ENCODE measurements at regions not wholly inside any gene's neighbourhood (a gene's known extent, or its start where the extent isn't known, plus 50 kb on each side); places are given as distances from the start of the nearest gene placed in this dataset.

DNA sequence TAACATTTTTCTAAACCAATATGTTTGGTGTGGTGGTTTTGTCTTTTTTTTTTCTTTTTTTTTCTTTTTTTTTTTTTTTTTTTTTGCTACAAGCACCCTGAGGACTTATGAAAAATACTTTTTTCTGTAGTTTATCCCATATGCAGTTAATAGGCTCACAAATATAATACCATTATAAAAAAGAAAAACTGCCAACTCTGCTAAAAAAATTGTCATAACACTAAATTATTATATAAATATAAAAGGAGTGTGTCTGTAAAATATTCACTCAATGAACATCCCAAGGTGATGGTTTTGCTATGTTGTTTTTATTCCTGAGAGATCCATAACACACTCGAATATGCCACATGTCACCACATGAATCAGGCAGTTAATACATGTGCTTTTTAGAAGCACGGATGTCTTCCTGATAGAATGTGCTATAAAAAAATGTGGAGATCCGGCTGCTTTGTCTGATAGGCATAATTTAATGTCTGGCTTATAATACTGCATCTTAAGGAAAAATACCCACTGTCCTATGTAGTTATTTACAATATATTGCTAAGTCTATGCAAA, 110.7 kb upstream of the ZNF507 start:
- no peak for DNase-seq (ENCODE audit: low read depth in 2 of 2)

GRCh38 chr19:32238076-32238475, 107.3 kb upstream of the ZNF507 start:
- no peak for DNase-seq (ENCODE audit: low read depth in 2 of 2)

GRCh38 chr19:32240316-32240715, 105.1 kb upstream of the ZNF507 start:
- no peak for DNase-seq (ENCODE audit: low read depth in 2 of 2)

DNA sequence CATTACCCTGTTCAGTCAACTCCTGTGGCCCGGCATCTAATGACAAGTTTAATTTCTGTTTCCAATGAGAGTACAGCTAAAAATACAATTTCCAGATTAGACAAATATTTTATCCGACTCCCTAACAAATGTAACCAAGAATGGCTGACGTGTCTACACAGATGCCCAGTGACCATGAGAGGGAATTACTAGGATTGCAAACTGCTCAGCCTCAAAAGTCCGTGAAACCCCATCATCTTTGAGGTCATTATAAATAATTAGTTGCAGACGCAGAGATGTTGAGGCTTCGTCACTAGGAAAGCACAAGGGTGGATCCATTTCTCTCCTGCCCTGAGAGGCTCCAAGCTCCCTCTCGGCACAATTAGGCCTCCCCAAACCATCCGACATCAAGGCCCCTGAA, 104.1 kb upstream of the ZNF507 start:
- no peak for DNase-seq (ENCODE audit: low read depth in 2 of 2)

DNA sequence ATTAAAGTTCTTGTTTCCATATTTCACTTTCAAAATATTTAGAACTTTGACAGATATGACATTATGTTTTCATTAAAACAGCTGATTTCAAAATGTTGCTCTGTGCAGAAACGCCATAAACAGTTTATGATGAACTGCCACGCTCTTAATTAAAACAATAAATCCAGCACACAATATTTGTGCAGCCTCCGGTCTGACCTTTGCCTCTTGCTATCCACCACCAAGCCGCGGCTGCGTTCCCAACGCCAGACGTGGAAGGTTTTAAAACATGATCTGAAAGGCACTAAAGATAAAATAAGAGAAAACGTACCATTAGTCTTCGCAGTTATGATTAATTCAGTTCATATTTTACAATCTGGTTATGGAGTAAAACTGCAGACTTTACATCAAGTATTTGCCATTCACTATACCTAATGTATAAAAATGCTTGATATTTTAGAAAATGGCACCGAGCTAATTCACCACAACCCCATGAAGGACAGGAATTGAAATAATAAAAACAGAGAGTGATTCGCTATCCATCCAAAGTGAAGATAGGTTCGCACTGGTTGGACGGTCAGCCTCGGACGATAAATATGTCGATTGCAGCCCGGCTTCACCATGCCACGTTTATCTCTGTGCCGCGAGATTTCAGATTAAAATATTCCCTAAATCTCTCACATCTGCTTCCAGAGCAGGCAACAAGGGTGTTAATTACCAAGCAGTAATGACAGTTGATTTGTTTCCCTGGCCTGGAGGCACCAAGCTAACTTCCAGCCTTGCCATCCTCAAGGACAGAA, 103.3 kb upstream of the ZNF507 start:
- no peak for DNase-seq (ENCODE audit: low read depth in 2 of 2)

- DNase-seq (ENCODE audit: low read depth in 2 of 2) = no peak
Measured at GRCh38 chr19:32246006-32246405, 99.4 kb upstream of the ZNF507 start.

GRCh38 chr19:32251634-32252332, 93.6 kb upstream of the ZNF507 start:
- no peak for DNase-seq (ENCODE audit: low read depth in 2 of 2)

DNA sequence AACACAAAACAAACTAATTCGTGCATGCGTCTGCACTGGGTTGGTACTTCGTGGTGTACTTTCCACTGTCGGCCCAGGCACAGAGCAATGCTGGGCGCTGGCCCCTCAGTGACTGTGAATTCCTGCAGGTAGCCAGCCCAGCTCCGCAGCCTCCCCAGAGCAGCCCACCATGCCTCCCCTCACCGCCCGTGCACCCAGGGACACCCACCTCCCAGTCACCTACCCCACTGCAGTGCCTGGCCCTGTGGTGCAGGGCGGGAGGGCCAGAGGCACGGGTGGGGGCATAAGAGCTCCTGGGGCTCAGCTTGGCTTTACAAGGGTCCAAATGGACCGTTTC, 93.1 kb upstream of the ZNF507 start:
- no peak for DNase-seq (ENCODE audit: low read depth in 2 of 2)

DNA sequence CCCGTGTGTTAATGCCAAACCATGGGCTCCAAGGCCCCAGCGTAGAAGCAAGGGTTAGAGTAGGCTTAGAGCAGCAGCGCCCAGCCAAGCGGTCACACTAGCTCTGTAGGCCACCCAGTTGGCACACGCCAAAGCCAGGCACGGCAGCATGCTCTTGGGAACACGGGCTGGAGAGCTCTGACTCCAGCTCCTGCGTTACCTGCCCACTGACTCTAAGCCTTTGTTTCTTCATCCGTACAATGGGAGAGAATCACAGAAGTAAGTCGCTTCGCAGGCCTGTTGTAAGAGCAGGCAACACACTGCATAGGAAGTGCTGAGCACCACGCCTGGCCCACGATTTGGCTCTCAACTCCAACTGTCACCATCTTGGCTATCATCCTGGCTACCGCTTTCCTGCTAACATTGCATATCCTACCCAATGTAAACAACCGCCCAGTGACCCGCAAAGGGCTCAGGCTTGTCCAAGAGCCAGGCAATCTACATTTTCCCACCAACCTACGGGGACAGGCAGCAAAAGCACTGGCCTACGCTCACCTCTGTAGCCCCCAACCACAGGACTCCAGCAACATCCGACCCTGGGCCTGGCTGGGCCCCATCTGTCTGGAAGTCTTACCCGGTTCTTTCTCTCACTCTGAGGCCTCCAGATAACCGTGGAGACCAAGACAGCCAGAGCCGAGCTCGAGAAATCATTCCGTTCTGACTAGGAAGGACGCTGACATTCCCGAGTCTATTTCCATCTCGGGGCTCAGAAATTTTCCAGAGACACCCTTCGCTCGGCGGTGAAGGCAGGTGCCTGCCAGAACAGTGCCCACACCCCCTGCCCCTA, 91.5 kb upstream of the ZNF507 start:
- DNase-seq (ENCODE audit: low read depth in 2 of 2) = peak in 1 of 2 donors; percentile 10

GRCh38 chr19:32254509-32254890, 90.9 kb upstream of the ZNF507 start:
- no peak for DNase-seq (ENCODE audit: low read depth in 2 of 2)

- no peak for DNase-seq (ENCODE audit: low read depth in 2 of 2)
Measured at GRCh38 chr19:32255536-32256295, 89.7 kb upstream of the ZNF507 start.

DNA sequence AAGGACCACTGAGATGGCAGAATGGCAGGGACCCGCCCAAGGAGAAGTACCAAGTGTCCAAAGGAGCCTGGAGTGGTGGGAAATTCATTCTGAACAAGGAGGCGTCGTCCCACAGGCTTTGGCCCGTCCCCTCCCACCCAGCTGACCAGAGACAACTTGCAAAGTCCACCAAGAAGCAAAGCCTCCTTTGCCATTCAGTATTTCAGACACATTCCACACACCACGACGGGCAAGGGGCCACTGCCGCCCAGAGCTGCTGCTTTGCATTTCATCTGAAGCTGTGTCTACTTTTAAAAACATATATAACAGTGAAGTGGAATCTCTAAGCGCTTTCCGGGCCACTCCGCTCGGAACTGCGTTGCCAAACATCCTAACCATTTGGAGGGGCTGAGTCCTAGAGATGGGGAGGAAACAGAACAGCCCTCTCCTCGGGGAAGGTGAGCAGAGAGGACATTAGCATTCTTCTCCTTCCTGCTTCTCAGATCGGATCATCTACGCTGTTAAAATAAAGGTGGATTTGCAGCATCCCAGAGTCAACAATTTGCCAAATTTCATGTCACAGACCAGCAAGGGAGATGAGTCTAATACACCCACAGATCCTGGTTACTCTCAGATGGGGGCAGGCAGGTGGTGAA, 89.0 kb upstream of the ZNF507 start:
- DNase-seq (ENCODE audit: low read depth in 2 of 2) = no peak

GRCh38 chr19:32257326-32258073, 87.9 kb upstream of the ZNF507 start:
- DNase-seq (ENCODE audit: low read depth in 2 of 2) = no peak

- no peak for DNase-seq (ENCODE audit: low read depth in 2 of 2)
Measured at GRCh38 chr19:32258167-32258566, 87.2 kb upstream of the ZNF507 start.

DNA sequence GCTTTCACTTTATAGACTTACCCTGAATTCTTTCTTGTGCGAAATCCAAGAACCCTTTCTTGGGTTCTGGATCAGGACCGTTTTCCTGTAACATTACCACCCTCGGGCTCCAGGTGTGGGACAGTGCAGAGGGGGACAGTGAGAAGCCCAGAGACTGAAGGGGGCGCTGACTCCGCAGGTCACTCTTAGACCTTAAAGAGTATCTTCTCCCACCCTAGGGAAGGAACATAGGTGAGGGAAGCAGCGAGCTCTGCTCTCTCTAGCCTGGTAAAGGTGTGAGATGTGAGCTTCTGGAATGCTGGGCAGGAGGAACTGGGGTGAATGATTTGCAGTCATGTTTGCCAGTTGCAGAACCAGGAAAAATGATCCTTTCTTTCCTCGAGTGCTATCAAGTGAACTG, 80.8 kb upstream of the ZNF507 start:
- no peak for DNase-seq (ENCODE audit: low read depth in 2 of 2)

- DNase-seq (ENCODE audit: low read depth in 2 of 2) = no peak
Measured at GRCh38 chr19:32265995-32266394, 79.4 kb upstream of the ZNF507 start.

GRCh38 chr19:32266460-32266859, 79.0 kb upstream of the ZNF507 start:
- no peak for DNase-seq (ENCODE audit: low read depth in 2 of 2)

DNA sequence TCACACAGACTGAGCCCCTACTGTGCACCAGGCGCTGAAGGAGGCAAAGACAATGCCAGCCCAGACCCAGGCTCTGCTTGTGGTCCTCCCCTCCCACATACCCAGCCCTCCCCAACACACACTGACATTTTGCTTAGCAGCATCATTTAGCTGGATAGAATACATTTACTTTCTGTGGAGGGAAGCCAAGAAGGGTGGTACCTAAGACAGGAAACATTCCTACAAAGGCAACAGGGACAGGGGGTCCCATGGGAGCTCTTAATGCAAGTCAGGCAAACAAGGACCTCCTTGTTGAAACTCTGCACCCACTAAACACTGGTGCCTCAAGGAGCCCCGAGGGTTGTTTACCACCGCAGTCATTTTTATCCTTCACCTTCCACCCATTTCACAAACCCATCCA, 77.0 kb upstream of the ZNF507 start:
- DNase-seq (ENCODE audit: low read depth in 2 of 2) = no peak

- DNase-seq (ENCODE audit: low read depth in 2 of 2) = no peak
Measured at GRCh38 chr19:32269831-32270230, 75.6 kb upstream of the ZNF507 start.

DNA sequence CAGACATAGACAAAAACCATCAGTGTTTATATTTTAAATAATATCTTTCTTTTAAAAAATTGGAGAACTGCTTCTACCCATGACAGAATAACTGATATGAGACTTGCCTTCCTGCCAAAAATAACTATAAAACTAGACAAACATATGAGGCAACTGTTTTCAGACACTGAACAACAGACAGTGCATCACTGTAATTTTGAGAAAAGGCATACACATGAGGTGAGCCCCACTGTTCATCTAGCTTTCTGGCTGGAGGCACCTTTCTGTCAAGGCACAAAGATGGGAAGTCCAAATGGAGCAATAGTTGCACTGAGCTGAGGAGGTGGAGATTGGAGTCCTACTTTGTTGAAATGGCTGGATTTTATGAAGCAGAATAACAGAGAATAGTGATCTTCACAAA, 71.9 kb upstream of the ZNF507 start:
- no peak for DNase-seq (ENCODE audit: low read depth in 2 of 2)

Data from dermis microvascular lymphatic vessel endothelial cell (primary cell).